ENCODE measurements at regions not wholly inside any gene's neighbourhood (a gene's known extent, or its start where the extent isn't known, plus 50 kb on each side); places are given as distances from the start of the nearest gene placed in this dataset.

- 0 out of 2 replicates have a peak overlapping the region, but pooled peaks have one; percentile 36 for H2BK15ac ChIP-seq (ENCODE audit: low read length)
- H3K56ac ChIP-seq (replicated peaks; ENCODE audit: insufficient read length, low read depth, low read length), result no peak overlapping the region
- H3K79me1 ChIP-seq (ENCODE audit: low read depth, low read length), result no peaks in the 10 kb centered on the region
- no peak overlapping the region for H3K27ac ChIP-seq (ENCODE audit: low read depth, low read length)
- DNase-seq (ENCODE audit: low read depth in 1 of 2, low spot score in 2 of 2) (no peak), FAIRE-seq (no peak)
- no peak overlapping the region for H2BK120ac ChIP-seq (replicated peaks; ENCODE audit: low read depth, low read length)
- no peak overlapping the region for H2AFZ ChIP-seq (ENCODE audit: low read length)
- H3K79me2 ChIP-seq (ENCODE audit: control insufficient read depth in 1 of 2, insufficient read depth in 2 of 2, low read length in 2 of 2), result no peaks in the 10 kb centered on the region
- no peak overlapping the region for H3K4ac ChIP-seq (replicated peaks; ENCODE audit: insufficient read length, low read depth, low read length)
- no peak overlapping the region for H4K91ac ChIP-seq (replicated peaks; ENCODE audit: insufficient read length, low read length)
- POLR2A ChIA-PET (ENCODE audit: partially characterized antibody), result interaction anchor here (2.7 kb wide), 1 partner anchor 150 kb away, joined by 9 read pairs; no protein-coding TSS in a partner anchor
- no peaks in the 10 kb centered on the region for H3K36me3 ChIP-seq (ENCODE audit: control insufficient read depth in 2 of 4, insufficient read depth in 4 of 4, low read length in 3 of 4)
- peak overlapping the region; percentile 78; the same call in 1 of the 2 replicates for H2BK12ac ChIP-seq (ENCODE audit: low read depth, low read length)
- no peak overlapping the region for H3K23ac ChIP-seq (ENCODE audit: insufficient read length)
- H3K9me3 ChIP-seq (ENCODE audit: insufficient read depth in 2 of 2, low read depth in 1 of 2, low read length in 1 of 2), result no peaks in the 10 kb centered on the region
- H2BK20ac ChIP-seq (ENCODE audit: low read length), result no peak overlapping the region
- no peak overlapping the region for H2BK5ac ChIP-seq (ENCODE audit: low read depth, low read length)
- H3K27me3 ChIP-seq (replicated peaks in 1 of 4; ENCODE audit: control insufficient read depth in 3 of 4, extremely low read depth in 1 of 4, insufficient read depth in 3 of 4, low read length in 3 of 4), result peaks cover 0 to 9% (median 3%) of the 10 kb centered on the region in 4 experiments; a peak in 3 of 7 replicates
- H3K4me3 ChIP-seq (ENCODE audit: extremely low read depth in 1 of 4, insufficient read depth in 2 of 4, low read depth in 3 of 4, low read length in 4 of 4), result no peak overlapping the region
- H3K9ac ChIP-seq (replicated peaks in 1 of 4; ENCODE audit: extremely low read depth in 1 of 4, low read depth in 3 of 4, low read length in 3 of 4), result no peak overlapping the region
- H3K14ac ChIP-seq (ENCODE audit: insufficient read length), result no peak overlapping the region
- H3K23me2 ChIP-seq (ENCODE audit: low read depth, low read length), result no peaks in the 10 kb centered on the region; the same call in 1 of the 2 replicates
- WGBS, 2 experiments (ENCODE audit: extremely low coverage in 1 of 2, insufficient coverage in 1 of 2, insufficient read length in 1 of 2, insufficient replicate concordance in 2 of 2, low coverage in 1 of 2, low lambda C conversion rate in 2 of 2, missing lambda C conversion rate in 1 of 2), result 84% methylated on average over 5 of the region's 5 CpGs; no CpG with 5 or more reads in 1 of the 2 experiments
- H2AK5ac ChIP-seq (ENCODE audit: low read depth, low read length), result no peak overlapping the region
- no peak overlapping the region for H3K4me2 ChIP-seq (ENCODE audit: insufficient read depth in 1 of 2, low read depth in 2 of 2, low read length in 2 of 2)
- peaks cover 0 to 13% (median 1%) of the 10 kb centered on the region in 4 experiments; a peak in 3 of 7 replicates for H3K4me1 ChIP-seq (replicated peaks in 1 of 4; ENCODE audit: control insufficient read depth in 3 of 4, insufficient read depth in 4 of 4, low read length in 3 of 4)
- no peak overlapping the region for H4K5ac ChIP-seq (ENCODE audit: insufficient read length, low read depth, low read length)
- no peaks in the 10 kb centered on the region for H4K20me1 ChIP-seq (replicated peaks in 1 of 2; ENCODE audit: control insufficient read depth in 1 of 2, insufficient read depth in 2 of 2, low read length in 2 of 2)
- TF ChIP-seq SIRT6 (IDR thresholded peaks at IDR 0.05; ENCODE audit: low read length), result no peak
- TF ChIP-seq GABPA (IDR thresholded peaks at IDR 0.05; ENCODE audit: borderline replicate concordance, insufficient read depth, low read length), result no peak
- H3K18ac ChIP-seq (ENCODE audit: extremely low read depth, low read length), result no peak overlapping the region
- CTCF ChIA-PET (ENCODE audit: partially characterized antibody), result interaction anchor here (0.6 to 5.6 kb wide), 35 partner anchors 9 to 605 kb away, joined by 3 to 44 read pairs (median 5); no protein-coding TSS in a partner anchor
- no peak overlapping the region for H4K8ac ChIP-seq (ENCODE audit: extremely low read depth, insufficient read depth, low read length)
Measured at GRCh38 chr13:30113551-30113950, 193.8 kb downstream of the KATNAL1 start.
